Right lobe of liver (tissue), 6 donors: ENCODE measurements at regions not wholly inside any gene's neighbourhood (a gene's known extent, or its start where the extent isn't known, plus 50 kb on each side); places are given as distances from the start of the nearest gene placed in this dataset.
A peak's percentile ranks its signal among the peaks of the same experiment; 100 is the strongest.

Experiments used
- ATAC-seq, 4 donors: fragments of 200-7000 bp; cut with Tn5 transposase; one replicate each; pipeline ENCODE4 v1.9.1; 2020; ENCODE audit warnings: mild to moderate bottlenecking in 4 of 4, moderate library complexity in 4 of 4
- DNase-seq, 3 donors: peaks; one replicate each; pipeline ENCODE4 v3.0.0-alpha.2; 2020
- H3K27ac ChIP-seq, 3 donors: fragments of 200-600 bp; one replicate each; pipeline ENCODE4 v1.8.0; 2022
- H3K27me3 ChIP-seq, 2 donors: fragments of 200-600 bp; one replicate each; pipeline ENCODE4 v1.8.0; 2022
- H3K36me3 ChIP-seq, 4 donors: fragments of 200-600 bp; sonication (generic) in 1 of 4; one replicate each; pipeline versions ENCODE4 v1.5.1 to v1.8.0; 2017 to 2022; ENCODE audit warnings: control low read depth in 1 of 4
- H3K4me1 ChIP-seq, 4 donors: fragments of 200-600 bp; sonication (generic) in 1 of 4; one replicate each; pipeline versions ENCODE4 v1.5.1 to v1.8.0; 2017 to 2022; ENCODE audit warnings: control low read depth in 1 of 4
- H3K4me3 ChIP-seq, 3 donors: fragments of 200-600 bp; one replicate each; pipeline ENCODE4 v1.8.0; 2022
- H3K9me3 ChIP-seq, 4 donors: fragments of 200-600 bp; sonication (generic) in 1 of 4; one replicate each; pipeline versions ENCODE4 v1.5.1 to v1.8.0; 2017 to 2022; ENCODE audit warnings: control low read depth in 1 of 4
- POLR2A ChIP-seq: fragments of 450-650 bp; IDR thresholded peaks from one replicate; pipeline ENCODE4 v1.6.1; 2017; ENCODE audit warnings: antibody characterized with exemption, mild to moderate bottlenecking
- WGBS: methylation state at CpG from one replicate; pipeline ENCODE4 v1.1.6; 2018; ENCODE audit warnings: low coverage, low lambda C conversion rate; ENCODE audit not compliant: insufficient coverage; ENCODE audit errors: missing lambda C conversion rate; 5-methylcytosine and 5-hydroxymethylcytosine counted together
- intact Hi-C, 2 donors: fragments of 100-400 bp; cut with DNase I; formaldehyde crosslinking; loops; one replicate each; pipeline versions ENCODE4 v1.11.2 to v1.14.1; 2022
- TF ChIP-seq, protein P1 (sequence below), 4 donors: fragments of 200-600 bp in 3 of 4; fragments of 450-650 bp in 1 of 4; IDR thresholded peaks; one replicate each; pipeline versions ENCODE4 v1.5.1 to v1.8.0; 2016 to 2022; ENCODE audit warnings: antibody characterized with exemption in 4 of 4, mild to moderate bottlenecking in 2 of 4
- donor health status: DM: no; HTN: yes; CAD: no.
- donor health status: DM: no; HTN: no; CAD: no.
- donor health status: DM: no; HTN: no; CAD: no.
- donor health status: DM: no; HTN: yes; CAD: no.
- donor health status: DM: no; HTN: yes; CAD: no.

DNA sequence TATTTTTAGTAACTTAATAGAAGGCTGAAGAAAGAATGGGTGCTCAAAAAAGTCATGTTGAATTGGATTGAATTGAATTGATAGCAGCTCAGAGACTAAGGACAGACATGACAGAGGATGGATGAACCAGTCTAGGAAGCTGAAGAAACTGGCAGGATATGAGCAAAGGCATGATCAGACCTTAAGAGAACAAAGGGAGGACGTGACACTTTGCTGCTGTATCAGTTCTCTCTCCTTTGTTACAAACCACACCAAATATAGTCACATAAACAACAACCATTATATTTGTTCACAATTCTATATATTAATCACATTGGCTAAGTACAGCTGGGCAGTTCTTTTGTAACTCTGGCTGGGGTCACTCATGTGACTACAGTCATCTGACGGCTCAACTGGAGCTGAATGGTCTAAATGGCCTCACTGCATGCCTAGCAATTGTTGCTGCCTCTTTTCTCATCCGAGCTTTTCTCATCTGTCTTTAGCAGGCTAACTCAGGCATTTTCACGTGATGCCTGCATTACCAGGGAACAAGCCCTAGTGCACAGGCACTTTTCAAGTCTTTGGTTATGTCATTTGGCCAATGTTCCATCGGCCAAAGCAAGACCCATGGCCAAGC, 355.0 kb downstream of the ETNK1 start:
- intact Hi-C loops, result no loop called here
- Histone ChIP-seq H3K9me3 (no peaks in the 10 kb centered on the region), H3K4me3 (no peak overlapping the region), H3K27me3 (no peaks in the 10 kb centered on the region), H3K27ac (no peak overlapping the region), H3K4me1 (no peaks in the 10 kb centered on the region), H3K36me3 (no peaks in the 10 kb centered on the region)
- TF ChIP-seq POLR2A, result no peak
- TF ChIP-seq, protein P1, sequence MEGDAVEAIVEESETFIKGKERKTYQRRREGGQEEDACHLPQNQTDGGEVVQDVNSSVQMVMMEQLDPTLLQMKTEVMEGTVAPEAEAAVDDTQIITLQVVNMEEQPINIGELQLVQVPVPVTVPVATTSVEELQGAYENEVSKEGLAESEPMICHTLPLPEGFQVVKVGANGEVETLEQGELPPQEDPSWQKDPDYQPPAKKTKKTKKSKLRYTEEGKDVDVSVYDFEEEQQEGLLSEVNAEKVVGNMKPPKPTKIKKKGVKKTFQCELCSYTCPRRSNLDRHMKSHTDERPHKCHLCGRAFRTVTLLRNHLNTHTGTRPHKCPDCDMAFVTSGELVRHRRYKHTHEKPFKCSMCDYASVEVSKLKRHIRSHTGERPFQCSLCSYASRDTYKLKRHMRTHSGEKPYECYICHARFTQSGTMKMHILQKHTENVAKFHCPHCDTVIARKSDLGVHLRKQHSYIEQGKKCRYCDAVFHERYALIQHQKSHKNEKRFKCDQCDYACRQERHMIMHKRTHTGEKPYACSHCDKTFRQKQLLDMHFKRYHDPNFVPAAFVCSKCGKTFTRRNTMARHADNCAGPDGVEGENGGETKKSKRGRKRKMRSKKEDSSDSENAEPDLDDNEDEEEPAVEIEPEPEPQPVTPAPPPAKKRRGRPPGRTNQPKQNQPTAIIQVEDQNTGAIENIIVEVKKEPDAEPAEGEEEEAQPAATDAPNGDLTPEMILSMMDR (IDR thresholded peaks at IDR 0.05), result no peak
- WGBS, result 64% methylated on average over 5 of the region's 5 CpGs
- ATAC-seq, result no peak
- no peak for DNase-seq

DNA sequence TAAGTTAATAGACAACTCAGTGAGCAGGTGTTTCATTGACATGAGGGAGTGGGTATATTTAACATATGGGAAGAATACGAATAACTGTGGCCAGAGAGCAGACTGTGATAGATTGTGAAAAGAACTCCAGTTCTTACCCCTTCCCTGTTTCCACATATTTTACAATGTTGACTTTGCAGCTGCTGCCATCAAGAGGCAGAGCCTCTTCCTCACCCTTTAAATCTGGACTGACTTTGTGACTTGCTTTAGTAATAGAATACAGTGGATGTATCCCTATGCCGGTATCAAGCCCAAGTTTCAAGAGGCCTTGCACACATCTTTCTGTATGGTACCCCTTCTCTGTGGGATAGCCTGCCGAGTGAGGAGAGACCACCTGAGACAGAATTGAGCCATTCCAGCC, 356.7 kb downstream of the ETNK1 start:
- intact Hi-C loops, result no loop called here
- no peaks in the 10 kb centered on the region for H3K27me3 ChIP-seq
- no peak overlapping the region for H3K4me3 ChIP-seq
- no peak for TF ChIP-seq POLR2A
- TF ChIP-seq, protein P1 (IDR thresholded peaks at IDR 0.05), result peak in 2 of 4 donors; percentile 25 to 29
- no peak overlapping the region for H3K27ac ChIP-seq
- H3K36me3 ChIP-seq, result no peaks in the 10 kb centered on the region
- DNase-seq, result no peak
- H3K4me1 ChIP-seq, result no peaks in the 10 kb centered on the region
- ATAC-seq, result peak; percentile 38 to 77 (median 62)
- WGBS, result 50% methylated on average over 2 of the region's 3 CpGs
- H3K9me3 ChIP-seq, result no peaks in the 10 kb centered on the region

DNA sequence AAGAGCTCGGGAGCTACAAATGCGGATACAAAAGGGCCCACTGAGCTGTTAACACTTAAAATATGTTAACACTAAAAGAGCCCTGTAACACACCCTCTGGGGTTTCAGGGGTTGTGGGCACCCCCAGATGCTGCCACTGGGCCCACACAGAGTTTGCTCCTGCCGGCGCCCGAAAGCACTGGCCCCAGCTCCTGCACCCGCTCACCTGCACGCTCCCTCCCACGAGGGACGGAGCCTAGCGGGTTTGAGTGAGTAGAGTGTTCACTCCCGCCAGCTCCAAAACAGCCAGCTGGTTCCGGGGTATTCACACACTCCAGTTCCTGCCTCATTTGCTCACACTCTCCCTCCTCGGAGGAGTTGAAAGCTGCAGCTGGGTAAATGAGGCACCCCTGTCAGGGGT, 357.7 kb downstream of the ETNK1 start:
- H3K27ac ChIP-seq, result no peak overlapping the region
- H3K36me3 ChIP-seq, result no peaks in the 10 kb centered on the region
- TF ChIP-seq, protein P1 (IDR thresholded peaks at IDR 0.05), result no peak
- no peak for TF ChIP-seq POLR2A
- intact Hi-C loops, result no loop called here
- H3K4me3 ChIP-seq, result no peak overlapping the region
- H3K9me3 ChIP-seq, result no peaks in the 10 kb centered on the region
- no peaks in the 10 kb centered on the region for H3K27me3 ChIP-seq
- no peaks in the 10 kb centered on the region for H3K4me1 ChIP-seq
- no peak for DNase-seq
- no peak for ATAC-seq
- 92% methylated on average over 9 of the region's 13 CpGs for WGBS

DNA sequence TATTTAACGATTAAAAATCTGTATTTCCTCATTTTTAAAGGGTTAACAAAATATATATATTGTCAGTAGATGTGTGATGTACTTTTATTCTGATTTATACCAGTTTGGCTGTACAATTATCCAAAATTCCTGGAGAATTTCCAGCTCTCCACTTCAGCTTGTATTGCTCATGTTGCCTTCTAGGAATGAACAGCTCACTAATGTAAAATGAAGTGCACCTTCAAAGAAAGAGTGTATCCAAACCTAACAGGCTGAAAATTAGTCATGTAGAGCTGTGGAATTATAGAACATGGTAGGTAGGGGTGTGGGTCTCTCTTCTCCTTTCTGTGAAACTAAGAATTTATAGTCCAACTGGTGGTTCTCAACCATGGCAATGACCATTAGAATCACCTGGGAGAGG, 362.0 kb downstream of the ETNK1 start:
- intact Hi-C loops, result no loop called here
- Histone ChIP-seq H3K9me3 (no peaks in the 10 kb centered on the region), H3K27me3 (no peaks in the 10 kb centered on the region), H3K27ac (no peak overlapping the region), H3K4me1 (no peaks in the 10 kb centered on the region), H3K36me3 (no peaks in the 10 kb centered on the region), H3K4me3 (no peak overlapping the region)
- no peak for DNase-seq
- 55% methylated on average over 1 of the region's 1 CpG for WGBS
- ATAC-seq, result no peak
- TF ChIP-seq, protein P1 (IDR thresholded peaks at IDR 0.05), result no peak

DNA sequence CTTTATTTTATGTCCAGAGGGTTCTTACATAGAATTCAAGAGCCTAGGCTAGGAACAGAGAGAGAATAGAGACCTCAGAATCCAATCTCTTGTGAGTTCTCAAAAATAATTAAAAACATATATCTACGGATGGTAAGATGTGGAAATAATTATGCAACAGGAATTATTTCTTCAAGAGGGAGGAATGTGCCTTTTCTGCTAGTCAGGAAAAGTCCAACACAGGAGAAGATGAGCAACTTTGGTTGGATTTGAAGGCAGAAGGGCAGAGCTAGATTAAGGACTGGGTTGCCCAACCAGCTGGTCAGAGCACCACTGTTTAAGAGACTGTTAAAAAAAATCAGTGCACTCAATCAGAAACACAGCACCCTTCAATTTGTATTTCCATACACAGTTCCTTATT, 365.5 kb downstream of the ETNK1 start:
- 59% methylated on average over 1 of the region's 1 CpG for WGBS
- DNase-seq (no peak), ATAC-seq (no peak)
- Histone ChIP-seq H3K4me1 (no peaks in the 10 kb centered on the region), H3K4me3 (no peak overlapping the region), H3K9me3 (no peaks in the 10 kb centered on the region), H3K27me3 (no peaks in the 10 kb centered on the region), H3K27ac (no peak overlapping the region), H3K36me3 (no peaks in the 10 kb centered on the region)
- TF ChIP-seq, protein P1 (IDR thresholded peaks at IDR 0.05), result no peak
- TF ChIP-seq POLR2A, result no peak
- intact Hi-C loops, result no loop called here
